HepG2 (cell line): ENCODE measurements at regions not wholly inside any gene's neighbourhood (a gene's known extent, or its start where the extent isn't known, plus 50 kb on each side); places are given as distances from the start of the nearest gene placed in this dataset.
A peak's percentile ranks its signal among the peaks of the same experiment; 100 is the strongest.

Source experiments
- ATAC-seq: fragments of 200-7000 bp; cut with Tn5 transposase; 3 replicates; pipeline ENCODE4 v1.9.1; 2020; ENCODE audit warnings: mild to moderate bottlenecking, moderate library complexity
- BruUV-seq: library from RNA; stranded (reverse); fragments of 400-500 nt; replicated peaks from 2 replicates; lab custom pipeline; 2021; lab: Mats Ljungman, UMichigan
- CTCF ChIA-PET: fragments of 300-600 bp; formaldehyde crosslinking; extraction: SDS; loops from one replicate; lab custom pipeline; 2021; ENCODE audit warnings: low total read pairs, inconsistent platforms, low intra/inter-chr PET ratio; lab: Yijun Ruan, JAX
- POLR2A ChIA-PET: fragments of 350-600 bp; sonication (Branson Sonifier 250); formaldehyde crosslinking; loops from one replicate; lab custom pipeline; 2020; ENCODE audit warnings: antibody characterized with exemption, inconsistent platforms; lab: Yijun Ruan, JAX
- DNase-seq: peaks from one replicate; pipeline ENCODE4 v3.0.0-alpha.2; 2015; ENCODE audit warnings: low spot score
- FAIRE-seq: peaks from 3 replicates; lab custom pipeline; 2011; peaks lifted over from hg19 to GRCh38; lab: Jason Lieb, UNC
- H2AFZ ChIP-seq: one replicate; pipeline ENCODE4 v1.6.1; 2011; ENCODE audit warnings: low read length, inconsistent platforms
- H3K27ac ChIP-seq: fragments of 300-600 bp; 3 replicates; pipeline ENCODE4 v1.8.0; 2011; ENCODE audit warnings: mixed run types, mild to moderate bottlenecking, mixed read lengths, low read length, inconsistent platforms; ENCODE audit not compliant: insufficient read depth; ENCODE audit errors: extremely low read length
- H3K27me3 ChIP-seq, 2 experiments: fragments of 200-600 bp in 1 of 2; 2 replicates in 1 of 2; 3 replicates in 1 of 2; pipeline versions ENCODE4 v1.6.0 to v1.8.0; 2011; ENCODE audit warnings: low read length in 2 of 2, mild to moderate bottlenecking in 2 of 2, moderate library complexity in 2 of 2, inconsistent platforms in 1 of 2; ENCODE audit not compliant: insufficient read depth in 2 of 2, control insufficient read depth in 1 of 2
- H3K36me3 ChIP-seq, 2 experiments: fragments of 200-600 bp in 1 of 2; replicated peaks in 1 of 2; 2 replicates in 1 of 2; 3 replicates in 1 of 2; pipeline versions ENCODE4 v1.5.1 to v1.8.0; 2011; ENCODE audit warnings: low read length in 2 of 2, inconsistent platforms in 1 of 2; ENCODE audit not compliant: insufficient read depth in 2 of 2, control insufficient read depth in 1 of 2
- H3K4me1 ChIP-seq: 2 replicates; pipeline ENCODE4 v1.5.1; 2012; ENCODE audit warnings: low read length, inconsistent platforms; ENCODE audit not compliant: insufficient read depth
- H3K4me2 ChIP-seq: 2 replicates; pipeline ENCODE4 v1.6.0; 2011; ENCODE audit warnings: low read depth, low read length, inconsistent platforms
- H3K4me3 ChIP-seq, 3 experiments: fragments of 200-600 bp in 1 of 3; sonication (generic), shearing (Covaris generic) in 1 of 3; replicated peaks in 1 of 3; 2 replicates each; pipeline ENCODE4 v1.5.1; 2011 to 2016; ENCODE audit warnings: low read length in 3 of 3, inconsistent platforms in 2 of 3, low read depth in 2 of 3, mild to moderate bottlenecking in 2 of 3, control low read depth in 1 of 3, mixed read lengths in 1 of 3; ENCODE audit not compliant: insufficient read depth in 1 of 3
- H3K79me2 ChIP-seq: one replicate; pipeline ENCODE4 v1.6.1; 2011; ENCODE audit warnings: low read length, inconsistent platforms; ENCODE audit not compliant: insufficient read depth
- H3K9ac ChIP-seq: 2 replicates; pipeline ENCODE4 v1.6.0; 2011; ENCODE audit warnings: mild to moderate bottlenecking, low read depth, low read length, inconsistent platforms; ENCODE audit not compliant: insufficient read depth
- H3K9me3 ChIP-seq: 2 replicates; pipeline ENCODE4 v1.5.1; 2012; ENCODE audit warnings: mild to moderate bottlenecking, low read length
- H4K20me1 ChIP-seq: 2 replicates; pipeline ENCODE4 v1.6.0; 2011; ENCODE audit warnings: inconsistent platforms, mild to moderate bottlenecking, low read length, moderate library complexity; ENCODE audit not compliant: insufficient read depth
- CEBPB ChIP-seq: IDR thresholded peaks from 2 replicates; pipeline ENCODE4 v1.6.1; 2011; ENCODE audit warnings: low read depth, low read length, improper control_type of control experiment, borderline replicate concordance
- ZFYVE20 ChIP-seq: sonication (generic); formaldehyde crosslinking; IDR thresholded peaks from 2 replicates; pipeline ENCODE4 v1.8.0; 2023; ENCODE audit warnings: low read depth, mild to moderate bottlenecking, moderate library complexity, missing genetic modification reagents, borderline replicate concordance
- ZKSCAN5 ChIP-seq: sonication (generic); formaldehyde crosslinking; IDR thresholded peaks from 2 replicates; pipeline ENCODE4 v1.5.1; 2020; ENCODE audit warnings: mild to moderate bottlenecking, missing genetic modification reagents
- ZNF563 ChIP-seq: sonication (generic); formaldehyde crosslinking; IDR thresholded peaks from 2 replicates; pipeline ENCODE4 v1.8.0; 2022; ENCODE audit warnings: mild to moderate bottlenecking, moderate library complexity, missing genetic modification reagents
- WGBS: methylation state at CpG from one replicate; pipeline ENCODE4 v1.1.6; 2017; ENCODE audit warnings: low lambda C conversion rate; 5-methylcytosine and 5-hydroxymethylcytosine counted together
- in situ Hi-C: cut with HindIII; loops from 2 replicates; pipeline ENCODE4 v1.10.0; 2017; ENCODE audit warnings: low pct_unique_long_range_greater_than_20kb; ENCODE audit not compliant: extremely low pct_ligation_motif_present
- intact Hi-C: fragments of 100-400 bp; cut with micrococcal nuclease; formaldehyde crosslinking; loops from one replicate; pipeline ENCODE4 v1.10.0; 2022; ENCODE audit not compliant: unreplicated experiment

- POLR2A ChIA-PET: no interaction called here
- Histone ChIP-seq H3K36me3 (no peaks in the 10 kb centered on the region), H4K20me1 (no peaks in the 10 kb centered on the region), H3K79me2 (no peaks in the 10 kb centered on the region), H3K4me2 (no peak overlapping the region), H3K4me1 (no peaks in the 10 kb centered on the region), H3K9me3 (no peaks in the 10 kb centered on the region), H2AFZ (no peak overlapping the region), H3K27me3 (no peaks in the 10 kb centered on the region), H3K9ac (no peak overlapping the region), H3K4me3 (no peak overlapping the region), H3K27ac (no peak overlapping the region)
- no peak for DNase-seq
- TF ChIP-seq CEBPB (peak; percentile 51; the same call in 1 of the 2 replicates), ZNF563 (CRISPR knock-in tag) (no peak)
- intact Hi-C loops (no loop called here), in situ Hi-C loops (no loop called here)
- CTCF ChIA-PET: no interaction called here
- ATAC-seq: no peak
- no peak for FAIRE-seq
- 12% methylated on average over 3 of the region's 3 CpGs for WGBS
- no TSS peak for BruUV-seq
Measured at GRCh38 chr11:91141655-91142054, 918.8 kb upstream of the CHORDC1 start.

DNA sequence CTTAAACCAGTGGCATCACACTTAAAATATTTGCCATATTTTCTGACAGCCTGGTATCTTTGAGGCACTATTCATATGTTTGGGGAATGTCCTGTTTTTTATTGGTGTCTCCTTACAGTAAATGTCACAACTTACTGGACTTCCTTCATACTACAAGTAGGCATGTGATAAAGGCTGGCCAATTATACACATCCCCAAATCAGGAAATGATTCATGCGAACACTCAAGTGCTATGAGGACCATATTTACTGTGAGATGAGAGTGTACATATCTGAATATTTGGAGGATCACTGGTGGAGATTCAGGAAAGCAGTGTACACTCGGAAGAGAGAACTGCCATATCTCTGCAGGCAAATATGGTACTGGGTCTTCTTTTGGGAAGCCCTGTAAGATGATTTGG lies 913.8 kb upstream of the CHORDC1 start:
- ChIA-PET CTCF (no interaction called here), POLR2A (no interaction called here)
- no peaks in the 10 kb centered on the region for H3K79me2 ChIP-seq
- no peaks in the 10 kb centered on the region for H3K4me1 ChIP-seq
- DNase-seq: no peak
- H3K9me3 ChIP-seq: no peaks in the 10 kb centered on the region
- BruUV-seq: no TSS peak
- TF ChIP-seq ZKSCAN5 (CRISPR knock-in tag): no peak
- no peak for TF ChIP-seq ZFYVE20 (CRISPR knock-in tag)
- FAIRE-seq: no peak
- no peak overlapping the region for H3K27ac ChIP-seq
- H3K27me3 ChIP-seq: no peaks in the 10 kb centered on the region
- H3K4me3 ChIP-seq: no peak overlapping the region
- intact Hi-C loops: no loop called here
- 10% methylated on average over 2 of the region's 2 CpGs for WGBS
- no peak overlapping the region for H3K9ac ChIP-seq
- no peak overlapping the region for H2AFZ ChIP-seq
- no peak for ATAC-seq
- no peaks in the 10 kb centered on the region for H4K20me1 ChIP-seq
- H3K4me2 ChIP-seq: no peak overlapping the region
- in situ Hi-C loops: no loop called here
- no peaks in the 10 kb centered on the region for H3K36me3 ChIP-seq
